Panc1 (cell line): ENCODE measurements at regions not wholly inside any gene's neighbourhood (a gene's known extent, or its start where the extent isn't known, plus 50 kb on each side); places are given as distances from the start of the nearest gene placed in this dataset.

ENCODE experiments used
- ATAC-seq: fragments of 200-7000 bp; cut with Tn5 transposase; 2 replicates; pipeline ENCODE4 v1.9.1; 2020; ENCODE audit warnings: mild to moderate bottlenecking, moderate library complexity
- BruUV-seq: library from RNA; stranded (reverse); fragments of 400-500 nt; replicated peaks from 2 replicates; lab custom pipeline; 2021; lab: Mats Ljungman, UMichigan
- CTCF ChIA-PET: fragments of 300-600 bp; sonication (Branson Sonifier 250); formaldehyde crosslinking; loops from one replicate; lab custom pipeline; 2022; ENCODE audit warnings: antibody characterized with exemption; lab: Charles Lee
- POLR2A ChIA-PET: fragments of 300-600 bp; sonication (Branson Sonifier 250); formaldehyde crosslinking; loops from one replicate; lab custom pipeline; 2022; ENCODE audit warnings: antibody characterized with exemption; lab: Charles Lee
- DNase-seq: peaks from one replicate; pipeline ENCODE4 v3.0.0-alpha.2; 2010; ENCODE audit warnings: low read depth, low spot score
- H3K27ac ChIP-seq: 2 replicates; pipeline ENCODE4 v1.5.1; 2011; ENCODE audit warnings: mild to moderate bottlenecking, low read length, inconsistent platforms
- H3K27me3 ChIP-seq: fragments of 200-500 bp; sonication (Bioruptor generic); 2 replicates; pipeline ENCODE4 v1.6.0; 2014; ENCODE audit warnings: low read length, inconsistent platforms; ENCODE audit not compliant: control insufficient read depth, insufficient read depth
- H3K36me3 ChIP-seq: fragments of 200-500 bp; sonication (Bioruptor generic); 2 replicates; pipeline ENCODE4 v1.5.1; 2014; ENCODE audit warnings: inconsistent platforms, mild to moderate bottlenecking, low read length, moderate library complexity; ENCODE audit not compliant: control insufficient read depth, insufficient read depth
- H3K4me1 ChIP-seq: 2 replicates; pipeline ENCODE4 v1.5.1; 2011; ENCODE audit warnings: inconsistent platforms, mild to moderate bottlenecking, low read length, moderate library complexity; ENCODE audit not compliant: control insufficient read depth, insufficient read depth
- H3K4me3 ChIP-seq, 2 experiments: 2 replicates each; pipeline ENCODE4 v1.5.1; 2011 to 2012; ENCODE audit warnings: low read depth in 2 of 2, low read length in 2 of 2, mild to moderate bottlenecking in 2 of 2, inconsistent platforms in 1 of 2, moderate library complexity in 1 of 2
- H3K9me3 ChIP-seq: fragments of 200-500 bp; sonication (Bioruptor generic); 2 replicates; pipeline ENCODE4 v1.5.1; 2014; ENCODE audit warnings: low read depth, mild to moderate bottlenecking, inconsistent platforms, low read length, moderate library complexity; ENCODE audit not compliant: control insufficient read depth, insufficient read depth
- POLR2AphosphoS5 ChIP-seq: IDR thresholded peaks from 2 replicates; pipeline ENCODE4 v1.6.1; 2012; ENCODE audit warnings: mild to moderate bottlenecking, low read depth, low read length, moderate library complexity
- SIN3A ChIP-seq: IDR thresholded peaks from 2 replicates; pipeline ENCODE4 v1.6.1; 2012; ENCODE audit warnings: low read depth, mild to moderate bottlenecking, low read length, moderate library complexity, borderline replicate concordance; ENCODE audit not compliant: insufficient read depth
- TCF7L2 ChIP-seq: IDR thresholded peaks from 2 replicates; pipeline ENCODE4 v1.6.1; 2011; ENCODE audit warnings: mild to moderate bottlenecking, low read depth, low read length, inconsistent platforms
- in situ Hi-C: cut with HindIII; loops from 2 replicates; pipeline ENCODE4 v1.10.0; 2016; ENCODE audit warnings: low sequenced_read_pairs, low pct_unique_long_range_greater_than_20kb
- intact Hi-C: fragments of 100-400 bp; cut with micrococcal nuclease; formaldehyde crosslinking; loops from one replicate; pipeline ENCODE4 v1.10.0; 2022; ENCODE audit not compliant: unreplicated experiment
- TF ChIP-seq, protein P1 (sequence below), 2 experiments: IDR thresholded peaks; 2 replicates each; pipeline ENCODE4 v1.6.1; 2011 to 2012; ENCODE audit warnings: low read depth in 2 of 2, control low read depth in 1 of 2, low read length in 1 of 2, mild to moderate bottlenecking in 1 of 2, moderate library complexity in 1 of 2; ENCODE audit not compliant: insufficient read depth in 1 of 2
- TF ChIP-seq, protein P2 (sequence below): fragments of 450-650 bp; IDR thresholded peaks from 2 replicates; pipeline ENCODE4 v1.5.1; 2017; ENCODE audit warnings: mild to moderate bottlenecking

DNA sequence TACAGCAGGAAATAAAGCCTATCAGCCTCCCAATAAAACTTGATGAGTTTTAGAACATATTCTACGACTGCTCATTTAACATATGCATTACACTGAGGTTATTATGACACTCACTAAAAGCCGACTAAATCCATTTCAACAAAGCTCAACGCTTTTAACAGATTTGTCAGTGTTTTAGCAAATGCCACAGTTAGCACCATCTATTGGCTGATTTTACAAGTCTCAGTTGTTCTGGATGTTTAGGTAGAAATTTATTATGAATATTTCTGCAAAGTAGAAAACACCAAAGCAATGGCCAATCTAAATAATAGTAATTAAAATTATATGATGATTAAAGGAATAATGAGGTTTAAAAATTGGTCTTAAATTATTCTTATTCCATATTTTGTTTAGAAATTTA, 993.2 kb upstream of the PCDH7 start:
- in situ Hi-C loops: no loop called here
- ATAC-seq: no peak
- BruUV-seq: no TSS peak
- Histone ChIP-seq H3K27me3 (no peaks in the 10 kb centered on the region), H3K4me3 (no peak overlapping the region), H3K36me3 (no peaks in the 10 kb centered on the region), H3K9me3 (no peaks in the 10 kb centered on the region), H3K4me1 (no peaks in the 10 kb centered on the region), H3K27ac (no peak overlapping the region)
- no peak for TF ChIP-seq SIN3A
- no peak for TF ChIP-seq POLR2AphosphoS5
- TF ChIP-seq, protein P1, sequence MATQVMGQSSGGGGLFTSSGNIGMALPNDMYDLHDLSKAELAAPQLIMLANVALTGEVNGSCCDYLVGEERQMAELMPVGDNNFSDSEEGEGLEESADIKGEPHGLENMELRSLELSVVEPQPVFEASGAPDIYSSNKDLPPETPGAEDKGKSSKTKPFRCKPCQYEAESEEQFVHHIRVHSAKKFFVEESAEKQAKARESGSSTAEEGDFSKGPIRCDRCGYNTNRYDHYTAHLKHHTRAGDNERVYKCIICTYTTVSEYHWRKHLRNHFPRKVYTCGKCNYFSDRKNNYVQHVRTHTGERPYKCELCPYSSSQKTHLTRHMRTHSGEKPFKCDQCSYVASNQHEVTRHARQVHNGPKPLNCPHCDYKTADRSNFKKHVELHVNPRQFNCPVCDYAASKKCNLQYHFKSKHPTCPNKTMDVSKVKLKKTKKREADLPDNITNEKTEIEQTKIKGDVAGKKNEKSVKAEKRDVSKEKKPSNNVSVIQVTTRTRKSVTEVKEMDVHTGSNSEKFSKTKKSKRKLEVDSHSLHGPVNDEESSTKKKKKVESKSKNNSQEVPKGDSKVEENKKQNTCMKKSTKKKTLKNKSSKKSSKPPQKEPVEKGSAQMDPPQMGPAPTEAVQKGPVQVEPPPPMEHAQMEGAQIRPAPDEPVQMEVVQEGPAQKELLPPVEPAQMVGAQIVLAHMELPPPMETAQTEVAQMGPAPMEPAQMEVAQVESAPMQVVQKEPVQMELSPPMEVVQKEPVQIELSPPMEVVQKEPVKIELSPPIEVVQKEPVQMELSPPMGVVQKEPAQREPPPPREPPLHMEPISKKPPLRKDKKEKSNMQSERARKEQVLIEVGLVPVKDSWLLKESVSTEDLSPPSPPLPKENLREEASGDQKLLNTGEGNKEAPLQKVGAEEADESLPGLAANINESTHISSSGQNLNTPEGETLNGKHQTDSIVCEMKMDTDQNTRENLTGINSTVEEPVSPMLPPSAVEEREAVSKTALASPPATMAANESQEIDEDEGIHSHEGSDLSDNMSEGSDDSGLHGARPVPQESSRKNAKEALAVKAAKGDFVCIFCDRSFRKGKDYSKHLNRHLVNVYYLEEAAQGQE (IDR thresholded peaks at IDR 0.05; ENCODE audit: insufficient read depth in 1 of 2, low read depth in 2 of 2, low read length in 1 of 2): no peak
- TF ChIP-seq, protein P2, sequence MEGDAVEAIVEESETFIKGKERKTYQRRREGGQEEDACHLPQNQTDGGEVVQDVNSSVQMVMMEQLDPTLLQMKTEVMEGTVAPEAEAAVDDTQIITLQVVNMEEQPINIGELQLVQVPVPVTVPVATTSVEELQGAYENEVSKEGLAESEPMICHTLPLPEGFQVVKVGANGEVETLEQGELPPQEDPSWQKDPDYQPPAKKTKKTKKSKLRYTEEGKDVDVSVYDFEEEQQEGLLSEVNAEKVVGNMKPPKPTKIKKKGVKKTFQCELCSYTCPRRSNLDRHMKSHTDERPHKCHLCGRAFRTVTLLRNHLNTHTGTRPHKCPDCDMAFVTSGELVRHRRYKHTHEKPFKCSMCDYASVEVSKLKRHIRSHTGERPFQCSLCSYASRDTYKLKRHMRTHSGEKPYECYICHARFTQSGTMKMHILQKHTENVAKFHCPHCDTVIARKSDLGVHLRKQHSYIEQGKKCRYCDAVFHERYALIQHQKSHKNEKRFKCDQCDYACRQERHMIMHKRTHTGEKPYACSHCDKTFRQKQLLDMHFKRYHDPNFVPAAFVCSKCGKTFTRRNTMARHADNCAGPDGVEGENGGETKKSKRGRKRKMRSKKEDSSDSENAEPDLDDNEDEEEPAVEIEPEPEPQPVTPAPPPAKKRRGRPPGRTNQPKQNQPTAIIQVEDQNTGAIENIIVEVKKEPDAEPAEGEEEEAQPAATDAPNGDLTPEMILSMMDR: no peak
- TF ChIP-seq TCF7L2: no peak
- ChIA-PET POLR2A (no interaction called here), CTCF (no interaction called here)
- intact Hi-C loops: no loop called here
- DNase-seq: no peak

DNA sequence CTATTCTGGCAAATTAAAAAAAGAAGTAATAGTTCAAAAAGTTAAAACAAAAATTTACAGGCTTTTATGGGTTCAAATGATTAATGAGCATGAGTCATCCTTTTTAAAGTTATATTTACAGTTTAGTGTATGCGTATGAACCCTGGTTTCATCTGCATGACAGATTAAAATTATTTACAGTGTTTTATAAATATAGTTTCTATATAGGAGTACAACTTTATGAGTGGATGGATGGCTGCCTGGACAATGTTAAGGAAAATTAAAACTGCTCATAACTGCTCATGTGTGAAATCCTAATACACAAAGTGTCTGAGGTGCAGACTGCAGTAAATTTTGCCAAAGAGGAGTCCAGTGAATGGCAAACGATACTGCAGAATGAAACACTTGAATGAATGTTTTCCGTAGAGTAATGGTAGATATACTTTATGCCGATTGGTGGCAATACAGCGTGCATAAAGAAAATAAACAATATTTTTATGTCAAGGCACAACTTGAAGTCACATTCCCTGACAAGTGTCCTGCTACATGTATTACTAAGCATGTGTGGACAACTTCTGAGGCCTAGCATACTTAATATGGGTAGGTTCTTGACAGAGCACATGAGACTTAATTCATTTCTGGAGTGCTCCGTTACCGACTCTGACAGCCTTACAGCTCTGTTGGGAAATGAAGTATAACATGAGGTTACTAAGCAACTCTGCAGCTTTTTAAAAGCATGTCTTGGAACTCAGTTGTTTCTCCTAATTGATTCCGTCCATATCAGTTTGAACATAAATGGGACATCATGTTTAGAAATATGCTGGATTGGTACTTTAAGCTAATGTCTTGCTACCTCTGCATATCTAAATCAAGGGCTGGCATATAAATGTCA, 985.6 kb upstream of the PCDH7 start:
- DNase-seq: no peak
- no peaks in the 10 kb centered on the region for H3K9me3 ChIP-seq
- H3K27ac ChIP-seq: no peak overlapping the region
- ATAC-seq: no peak
- ChIA-PET POLR2A (no interaction called here), CTCF (no interaction called here)
- BruUV-seq: no TSS peak
- no peaks in the 10 kb centered on the region for H3K36me3 ChIP-seq
- H3K27me3 ChIP-seq: no peaks in the 10 kb centered on the region
- no peaks in the 10 kb centered on the region for H3K4me1 ChIP-seq
- H3K4me3 ChIP-seq: no peak overlapping the region
- in situ Hi-C loops: no loop called here
- TF ChIP-seq, protein P1 (IDR thresholded peaks at IDR 0.05; ENCODE audit: insufficient read depth in 1 of 2, low read depth in 2 of 2, low read length in 1 of 2): no peak
- TF ChIP-seq, protein P2: no peak
- TF ChIP-seq POLR2AphosphoS5: no peak
- no peak for TF ChIP-seq SIN3A
- intact Hi-C loops: no loop called here
